HEK293 (cell line): ENCODE measurements at regions not wholly inside any gene's neighbourhood (a gene's known extent, or its start where the extent isn't known, plus 50 kb on each side); places are given as distances from the start of the nearest gene placed in this dataset.

Experiments
- CTCF ChIA-PET: fragments of 350-600 bp; formaldehyde crosslinking; extraction: SDS; loops from one replicate; lab custom pipeline; 2021; ENCODE audit warnings: antibody characterized with exemption; lab: Yijun Ruan, JAX
- POLR2A ChIA-PET: fragments of 300-600 bp; formaldehyde crosslinking; extraction: SDS; loops from one replicate; lab custom pipeline; 2020; ENCODE audit warnings: antibody characterized with exemption, inconsistent platforms; lab: Yijun Ruan, JAX
- H3K27ac ChIP-seq: fragments of 200-500 bp; sonication (Bioruptor generic); 2 replicates; pipeline ENCODE4 v1.5.1; 2014; ENCODE audit warnings: low read depth, low read length, control low read depth, inconsistent platforms; ENCODE audit errors: extremely low read depth
- H3K36me3 ChIP-seq, 2 experiments: fragments of 200-500 bp in 1 of 2; sonication (Bioruptor generic) in 1 of 2; 1 replicate in 1 of 2; 2 replicates in 1 of 2; pipeline ENCODE4 v1.5.1; 2014 to 2017; ENCODE audit warnings: inconsistent platforms in 2 of 2, low read length in 2 of 2; ENCODE audit not compliant: control insufficient read depth in 2 of 2, insufficient read depth in 1 of 2
- H3K4me1 ChIP-seq: fragments of 200-500 bp; sonication (Bioruptor generic); 2 replicates; pipeline ENCODE4 v1.5.1; 2014; ENCODE audit warnings: mild to moderate bottlenecking, low read length, inconsistent platforms; ENCODE audit not compliant: control insufficient read depth, insufficient read depth
- H3K4me3 ChIP-seq: 2 replicates; pipeline ENCODE4 v1.5.1; 2011; ENCODE audit warnings: low read depth, mild to moderate bottlenecking, control low read depth, low read length, moderate library complexity
- H3K9me3 ChIP-seq: fragments of 200-500 bp; sonication (Bioruptor generic); 2 replicates; pipeline ENCODE4 v1.5.1; 2014; ENCODE audit warnings: low read depth, low read length, inconsistent platforms; ENCODE audit not compliant: control insufficient read depth, insufficient read depth
- FEZF1 ChIP-seq: fragments of 450-650 bp; formaldehyde crosslinking; IDR thresholded peaks from 2 replicates; pipeline ENCODE4 v1.5.1; 2016; ENCODE audit warnings: missing biosample characterization, missing genetic modification characterization
- HOXA7 ChIP-seq: sonication (generic); formaldehyde crosslinking; IDR thresholded peaks from 2 replicates; pipeline ENCODE4 v1.8.1; 2022; ENCODE audit warnings: missing genetic modification reagents, borderline replicate concordance
- IKZF3 ChIP-seq: fragments of 450-650 bp; IDR thresholded peaks from 2 replicates; pipeline ENCODE4 v1.5.0; 2018; ENCODE audit warnings: missing biosample characterization, mild to moderate bottlenecking, missing genetic modification characterization, moderate library complexity
- KLF16 ChIP-seq: fragments of 450-650 bp; formaldehyde crosslinking; IDR thresholded peaks from 2 replicates; pipeline ENCODE4 v1.5.1; 2017; ENCODE audit warnings: missing biosample characterization, missing genetic modification characterization
- KLF9 ChIP-seq: fragments of 450-650 bp; formaldehyde crosslinking; IDR thresholded peaks from 2 replicates; pipeline ENCODE4 v1.5.1; 2016; ENCODE audit warnings: missing biosample characterization, missing genetic modification characterization, low read depth
- PRDM1 ChIP-seq: fragments of 450-650 bp; formaldehyde crosslinking; IDR thresholded peaks from 2 replicates; pipeline ENCODE4; 2016; ENCODE audit warnings: missing biosample characterization, missing genetic modification characterization
- SP7 ChIP-seq: fragments of 450-650 bp; formaldehyde crosslinking; IDR thresholded peaks from 2 replicates; pipeline ENCODE4 v1.5.1; 2016; ENCODE audit warnings: missing biosample characterization, missing genetic modification characterization
- TRIM28 ChIP-seq: IDR thresholded peaks from 2 replicates; pipeline ENCODE4 v1.6.1; 2011; ENCODE audit warnings: low read length, control low read depth, borderline replicate concordance
- ZBTB48 ChIP-seq: fragments of 450-650 bp; formaldehyde crosslinking; IDR thresholded peaks from 2 replicates; pipeline ENCODE4 v1.5.1; 2016; ENCODE audit warnings: missing biosample characterization, missing genetic modification characterization
- ZIC2 ChIP-seq: fragments of 450-650 bp; formaldehyde crosslinking; IDR thresholded peaks from 2 replicates; pipeline ENCODE4 v1.5.1; 2016; ENCODE audit warnings: missing biosample characterization, missing genetic modification characterization
- ZNF324 ChIP-seq: fragments of 450-650 bp; formaldehyde crosslinking; IDR thresholded peaks from 2 replicates; pipeline ENCODE4 v1.5.1; 2016; ENCODE audit warnings: missing biosample characterization, missing genetic modification characterization
- ZNF335 ChIP-seq: fragments of 450-650 bp; formaldehyde crosslinking; conservative IDR thresholded peaks from 2 replicates; pipeline ENCODE4 v1.5.1; 2016; ENCODE audit warnings: missing biosample characterization, missing genetic modification characterization
- ZNF37A ChIP-seq: fragments of 450-650 bp; IDR thresholded peaks from 2 replicates; pipeline ENCODE4 v1.5.1; 2018; ENCODE audit warnings: missing biosample characterization, missing genetic modification characterization
- ZNF501 ChIP-seq: fragments of 450-650 bp; formaldehyde crosslinking; IDR thresholded peaks from 2 replicates; pipeline ENCODE4 v1.5.1; 2016; ENCODE audit warnings: missing biosample characterization, missing genetic modification characterization
- ZNF549 ChIP-seq: fragments of 450-650 bp; IDR thresholded peaks from 2 replicates; pipeline ENCODE4 v1.5.1; 2018; ENCODE audit warnings: missing biosample characterization, missing genetic modification characterization, mild to moderate bottlenecking, inconsistent platforms, moderate library complexity
- ZNF585B ChIP-seq: fragments of 450-650 bp; formaldehyde crosslinking; IDR thresholded peaks from 2 replicates; pipeline ENCODE4 v1.5.1; 2016; ENCODE audit warnings: missing biosample characterization, missing genetic modification characterization
- ZNF629 ChIP-seq: fragments of 450-650 bp; formaldehyde crosslinking; IDR thresholded peaks from 2 replicates; pipeline ENCODE4 v1.5.1; 2017; ENCODE audit warnings: missing biosample characterization, missing genetic modification characterization
- ZNF664 ChIP-seq: fragments of 450-650 bp; formaldehyde crosslinking; IDR thresholded peaks from 2 replicates; pipeline ENCODE4 v1.5.1; 2016; ENCODE audit warnings: missing biosample characterization, missing genetic modification characterization
- ZNF843 ChIP-seq: fragments of 450-650 bp; formaldehyde crosslinking; IDR thresholded peaks from 2 replicates; pipeline ENCODE4 v1.5.1; 2016; ENCODE audit warnings: missing biosample characterization, missing genetic modification characterization
- TF ChIP-seq, protein P1 (sequence below): fragments of 450-650 bp; formaldehyde crosslinking; IDR thresholded peaks from 2 replicates; pipeline ENCODE4 v1.5.1; 2016; ENCODE audit warnings: missing biosample characterization, missing genetic modification characterization
- TF ChIP-seq, protein P2 (sequence below): fragments of 450-650 bp; formaldehyde crosslinking; IDR thresholded peaks from 2 replicates; pipeline ENCODE4 v1.5.1; 2017; ENCODE audit warnings: missing biosample characterization, missing genetic modification characterization
- TF ChIP-seq, protein P3 (sequence below): fragments of 450-650 bp; formaldehyde crosslinking; IDR thresholded peaks from 2 replicates; pipeline ENCODE4 v1.5.1; 2016; ENCODE audit warnings: missing biosample characterization, missing genetic modification characterization
- TF ChIP-seq, protein P4 (sequence below): fragments of 450-650 bp; formaldehyde crosslinking; IDR thresholded peaks from 2 replicates; pipeline ENCODE4 v1.5.1; 2017; ENCODE audit warnings: missing biosample characterization, missing genetic modification characterization
- TF ChIP-seq, protein P5 (sequence below): fragments of 450-650 bp; formaldehyde crosslinking; IDR thresholded peaks from 2 replicates; pipeline ENCODE4 v1.5.1; 2016; ENCODE audit warnings: missing biosample characterization, missing genetic modification characterization
- TF ChIP-seq, protein P6 (sequence below): fragments of 450-650 bp; formaldehyde crosslinking; IDR thresholded peaks from 2 replicates; pipeline ENCODE4 v1.5.1; 2016; ENCODE audit warnings: missing biosample characterization, missing genetic modification characterization, low read depth

DNA sequence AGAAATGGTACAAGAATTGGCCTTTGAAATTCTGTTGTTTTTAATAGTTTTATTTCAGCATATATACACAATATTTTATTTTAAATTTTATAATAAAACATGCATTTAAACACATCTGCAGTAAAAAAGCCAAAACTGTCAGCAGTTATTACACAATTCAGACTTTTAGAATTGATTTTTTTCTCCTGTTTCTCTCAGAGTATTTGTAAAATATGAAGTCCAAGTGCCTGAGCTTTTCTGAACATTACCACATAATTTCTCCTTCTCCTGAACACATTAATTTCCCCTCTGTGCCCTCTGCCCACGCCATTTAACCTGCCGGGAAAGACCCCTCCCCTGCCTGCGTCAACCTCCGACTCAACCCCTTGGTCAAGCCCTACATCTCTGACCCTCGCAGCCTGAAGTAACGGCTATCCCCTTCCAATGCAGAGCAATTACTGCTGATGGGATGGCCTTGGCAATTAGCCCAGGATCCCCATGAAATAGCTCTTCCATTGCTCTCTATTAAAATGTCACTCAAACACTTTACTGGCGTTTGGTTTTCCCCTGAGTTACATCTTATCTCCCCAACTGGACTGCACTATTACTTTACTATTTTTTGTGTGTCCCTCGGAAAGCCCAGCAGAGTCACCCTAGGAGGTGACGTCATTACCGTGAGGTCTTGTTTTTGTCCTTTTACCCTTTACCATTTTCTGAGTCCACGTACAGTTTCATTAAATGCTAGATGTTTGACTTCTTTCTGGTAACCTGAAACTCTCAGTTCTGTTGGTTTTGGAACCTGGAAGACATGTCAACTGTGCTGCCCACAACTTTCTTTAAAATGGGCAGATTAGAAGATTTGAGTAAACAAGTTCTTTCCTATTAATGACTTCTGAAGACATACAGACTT lies 146.7 kb upstream of the TAB2 start:
- Histone ChIP-seq H3K36me3 (no peaks in the 10 kb centered on the region), H3K27ac (no peak overlapping the region), H3K9me3 (no peaks in the 10 kb centered on the region), H3K4me3 (no peak overlapping the region), H3K4me1 (peaks cover 4% of the 10 kb centered on the region; the same call in 1 of the 2 replicates)
- ChIA-PET CTCF (interaction anchor here (0.6 to 0.7 kb wide), 3 partner anchors 43 to 324 kb away, joined by 3 read pairs; no protein-coding TSS in a partner anchor), POLR2A (no interaction called here)
- TF ChIP-seq ZNF664 (tag by site-specific recombination) = peak; percentile 56; the same call in 1 of the 2 replicates
- TF ChIP-seq ZNF585B (tag by site-specific recombination) = no peak
- TF ChIP-seq HOXA7 = no peak
- TF ChIP-seq SP7 (tag by site-specific recombination) = peak; percentile 38
- TF ChIP-seq FEZF1 (tag by site-specific recombination) = peak; percentile 39; the same call in 1 of the 2 replicates
- TF ChIP-seq TRIM28 = 0 out of 2 replicates have a peak, but pooled peaks have one; percentile 75
- TF ChIP-seq ZNF37A = no peak
- TF ChIP-seq, protein P1, sequence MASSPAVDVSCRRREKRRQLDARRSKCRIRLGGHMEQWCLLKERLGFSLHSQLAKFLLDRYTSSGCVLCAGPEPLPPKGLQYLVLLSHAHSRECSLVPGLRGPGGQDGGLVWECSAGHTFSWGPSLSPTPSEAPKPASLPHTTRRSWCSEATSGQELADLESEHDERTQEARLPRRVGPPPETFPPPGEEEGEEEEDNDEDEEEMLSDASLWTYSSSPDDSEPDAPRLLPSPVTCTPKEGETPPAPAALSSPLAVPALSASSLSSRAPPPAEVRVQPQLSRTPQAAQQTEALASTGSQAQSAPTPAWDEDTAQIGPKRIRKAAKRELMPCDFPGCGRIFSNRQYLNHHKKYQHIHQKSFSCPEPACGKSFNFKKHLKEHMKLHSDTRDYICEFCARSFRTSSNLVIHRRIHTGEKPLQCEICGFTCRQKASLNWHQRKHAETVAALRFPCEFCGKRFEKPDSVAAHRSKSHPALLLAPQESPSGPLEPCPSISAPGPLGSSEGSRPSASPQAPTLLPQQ (tag by site-specific recombination) = peak; percentile 23; the same call in 1 of the 2 replicates
- TF ChIP-seq, protein P2, sequence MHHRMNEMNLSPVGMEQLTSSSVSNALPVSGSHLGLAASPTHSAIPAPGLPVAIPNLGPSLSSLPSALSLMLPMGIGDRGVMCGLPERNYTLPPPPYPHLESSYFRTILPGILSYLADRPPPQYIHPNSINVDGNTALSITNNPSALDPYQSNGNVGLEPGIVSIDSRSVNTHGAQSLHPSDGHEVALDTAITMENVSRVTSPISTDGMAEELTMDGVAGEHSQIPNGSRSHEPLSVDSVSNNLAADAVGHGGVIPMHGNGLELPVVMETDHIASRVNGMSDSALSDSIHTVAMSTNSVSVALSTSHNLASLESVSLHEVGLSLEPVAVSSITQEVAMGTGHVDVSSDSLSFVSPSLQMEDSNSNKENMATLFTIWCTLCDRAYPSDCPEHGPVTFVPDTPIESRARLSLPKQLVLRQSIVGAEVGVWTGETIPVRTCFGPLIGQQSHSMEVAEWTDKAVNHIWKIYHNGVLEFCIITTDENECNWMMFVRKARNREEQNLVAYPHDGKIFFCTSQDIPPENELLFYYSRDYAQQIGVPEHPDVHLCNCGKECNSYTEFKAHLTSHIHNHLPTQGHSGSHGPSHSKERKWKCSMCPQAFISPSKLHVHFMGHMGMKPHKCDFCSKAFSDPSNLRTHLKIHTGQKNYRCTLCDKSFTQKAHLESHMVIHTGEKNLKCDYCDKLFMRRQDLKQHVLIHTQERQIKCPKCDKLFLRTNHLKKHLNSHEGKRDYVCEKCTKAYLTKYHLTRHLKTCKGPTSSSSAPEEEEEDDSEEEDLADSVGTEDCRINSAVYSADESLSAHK (tag by site-specific recombination) = peak; percentile 67
- peak; percentile 22; the same call in 1 of the 2 replicates for TF ChIP-seq PRDM1 (tag by site-specific recombination)
- peak; percentile 64 for TF ChIP-seq ZBTB48 (tag by site-specific recombination)
- TF ChIP-seq, protein P3, sequence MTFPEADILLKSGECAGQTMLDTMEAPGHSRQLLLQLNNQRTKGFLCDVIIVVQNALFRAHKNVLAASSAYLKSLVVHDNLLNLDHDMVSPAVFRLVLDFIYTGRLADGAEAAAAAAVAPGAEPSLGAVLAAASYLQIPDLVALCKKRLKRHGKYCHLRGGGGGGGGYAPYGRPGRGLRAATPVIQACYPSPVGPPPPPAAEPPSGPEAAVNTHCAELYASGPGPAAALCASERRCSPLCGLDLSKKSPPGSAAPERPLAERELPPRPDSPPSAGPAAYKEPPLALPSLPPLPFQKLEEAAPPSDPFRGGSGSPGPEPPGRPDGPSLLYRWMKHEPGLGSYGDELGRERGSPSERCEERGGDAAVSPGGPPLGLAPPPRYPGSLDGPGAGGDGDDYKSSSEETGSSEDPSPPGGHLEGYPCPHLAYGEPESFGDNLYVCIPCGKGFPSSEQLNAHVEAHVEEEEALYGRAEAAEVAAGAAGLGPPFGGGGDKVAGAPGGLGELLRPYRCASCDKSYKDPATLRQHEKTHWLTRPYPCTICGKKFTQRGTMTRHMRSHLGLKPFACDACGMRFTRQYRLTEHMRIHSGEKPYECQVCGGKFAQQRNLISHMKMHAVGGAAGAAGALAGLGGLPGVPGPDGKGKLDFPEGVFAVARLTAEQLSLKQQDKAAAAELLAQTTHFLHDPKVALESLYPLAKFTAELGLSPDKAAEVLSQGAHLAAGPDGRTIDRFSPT = 0 out of 2 replicates have a peak, but pooled peaks have one; percentile 53
- TF ChIP-seq KLF9 = no peak
- peak; percentile 73 for TF ChIP-seq ZNF843 (tag by site-specific recombination)
- TF ChIP-seq, protein P4, sequence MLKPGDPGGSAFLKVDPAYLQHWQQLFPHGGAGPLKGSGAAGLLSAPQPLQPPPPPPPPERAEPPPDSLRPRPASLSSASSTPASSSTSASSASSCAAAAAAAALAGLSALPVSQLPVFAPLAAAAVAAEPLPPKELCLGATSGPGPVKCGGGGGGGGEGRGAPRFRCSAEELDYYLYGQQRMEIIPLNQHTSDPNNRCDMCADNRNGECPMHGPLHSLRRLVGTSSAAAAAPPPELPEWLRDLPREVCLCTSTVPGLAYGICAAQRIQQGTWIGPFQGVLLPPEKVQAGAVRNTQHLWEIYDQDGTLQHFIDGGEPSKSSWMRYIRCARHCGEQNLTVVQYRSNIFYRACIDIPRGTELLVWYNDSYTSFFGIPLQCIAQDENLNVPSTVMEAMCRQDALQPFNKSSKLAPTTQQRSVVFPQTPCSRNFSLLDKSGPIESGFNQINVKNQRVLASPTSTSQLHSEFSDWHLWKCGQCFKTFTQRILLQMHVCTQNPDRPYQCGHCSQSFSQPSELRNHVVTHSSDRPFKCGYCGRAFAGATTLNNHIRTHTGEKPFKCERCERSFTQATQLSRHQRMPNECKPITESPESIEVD (tag by site-specific recombination) = peak; percentile 73
- peak; percentile 45; the same call in 1 of the 2 replicates for TF ChIP-seq ZNF501 (tag by site-specific recombination)
- TF ChIP-seq IKZF3 (tag by site-specific recombination) = 0 out of 2 replicates have a peak, but pooled peaks have one; percentile 10
- TF ChIP-seq, protein P5, sequence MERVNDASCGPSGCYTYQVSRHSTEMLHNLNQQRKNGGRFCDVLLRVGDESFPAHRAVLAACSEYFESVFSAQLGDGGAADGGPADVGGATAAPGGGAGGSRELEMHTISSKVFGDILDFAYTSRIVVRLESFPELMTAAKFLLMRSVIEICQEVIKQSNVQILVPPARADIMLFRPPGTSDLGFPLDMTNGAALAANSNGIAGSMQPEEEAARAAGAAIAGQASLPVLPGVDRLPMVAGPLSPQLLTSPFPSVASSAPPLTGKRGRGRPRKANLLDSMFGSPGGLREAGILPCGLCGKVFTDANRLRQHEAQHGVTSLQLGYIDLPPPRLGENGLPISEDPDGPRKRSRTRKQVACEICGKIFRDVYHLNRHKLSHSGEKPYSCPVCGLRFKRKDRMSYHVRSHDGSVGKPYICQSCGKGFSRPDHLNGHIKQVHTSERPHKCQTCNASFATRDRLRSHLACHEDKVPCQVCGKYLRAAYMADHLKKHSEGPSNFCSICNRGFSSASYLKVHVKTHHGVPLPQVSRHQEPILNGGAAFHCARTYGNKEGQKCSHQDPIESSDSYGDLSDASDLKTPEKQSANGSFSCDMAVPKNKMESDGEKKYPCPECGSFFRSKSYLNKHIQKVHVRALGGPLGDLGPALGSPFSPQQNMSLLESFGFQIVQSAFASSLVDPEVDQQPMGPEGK = 0 out of 2 replicates have a peak, but pooled peaks have one; percentile 37
- TF ChIP-seq ZIC2 (tag by site-specific recombination) = peak; percentile 48; the same call in 1 of the 2 replicates
- peak; percentile 45; the same call in 1 of the 2 replicates for TF ChIP-seq ZNF335 (tag by site-specific recombination)
- 0 out of 2 replicates have a peak, but pooled peaks have one; percentile 30 for TF ChIP-seq ZNF324 (tag by site-specific recombination)
- TF ChIP-seq, protein P6, sequence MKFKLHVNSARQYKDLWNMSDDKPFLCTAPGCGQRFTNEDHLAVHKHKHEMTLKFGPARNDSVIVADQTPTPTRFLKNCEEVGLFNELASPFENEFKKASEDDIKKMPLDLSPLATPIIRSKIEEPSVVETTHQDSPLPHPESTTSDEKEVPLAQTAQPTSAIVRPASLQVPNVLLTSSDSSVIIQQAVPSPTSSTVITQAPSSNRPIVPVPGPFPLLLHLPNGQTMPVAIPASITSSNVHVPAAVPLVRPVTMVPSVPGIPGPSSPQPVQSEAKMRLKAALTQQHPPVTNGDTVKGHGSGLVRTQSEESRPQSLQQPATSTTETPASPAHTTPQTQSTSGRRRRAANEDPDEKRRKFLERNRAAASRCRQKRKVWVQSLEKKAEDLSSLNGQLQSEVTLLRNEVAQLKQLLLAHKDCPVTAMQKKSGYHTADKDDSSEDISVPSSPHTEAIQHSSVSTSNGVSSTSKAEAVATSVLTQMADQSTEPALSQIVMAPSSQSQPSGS (tag by site-specific recombination) = peak; percentile 98
- TF ChIP-seq ZNF549 = no peak
- TF ChIP-seq ZNF629 = peak; percentile 60; the same call in 1 of the 2 replicates
- TF ChIP-seq KLF16 (tag by site-specific recombination) = 0 out of 2 replicates have a peak, but pooled peaks have one; percentile 31
